ENCODE measurements at regions not wholly inside any gene's neighbourhood (a gene's known extent, or its start where the extent isn't known, plus 50 kb on each side); places are given as distances from the start of the nearest gene placed in this dataset.

GRCh38 chr15:39260391-39260790, 320.5 kb upstream of the THBS1 start:
- no peak overlapping the region for H2AFZ ChIP-seq (ENCODE audit: low read length)
- 83% methylated on average over 1 of the region's 1 CpG; no CpG with 5 or more reads in 1 of the 2 experiments for WGBS, 2 experiments (ENCODE audit: extremely low coverage in 1 of 2, insufficient coverage in 1 of 2, insufficient read length in 1 of 2, insufficient replicate concordance in 2 of 2, low coverage in 1 of 2, low lambda C conversion rate in 2 of 2, missing lambda C conversion rate in 1 of 2)
- no peaks in the 10 kb centered on the region for H3K27me3 ChIP-seq (replicated peaks in 1 of 4; ENCODE audit: control insufficient read depth in 3 of 4, extremely low read depth in 1 of 4, insufficient read depth in 3 of 4, low read length in 3 of 4)

More at GRCh38 chr15:39260391-39260790, 320.5 kb upstream of the THBS1 start:
- Histone ChIP-seq H3K9me3 (ENCODE audit: insufficient read depth in 2 of 2, low read depth in 1 of 2, low read length in 1 of 2) (no peaks in the 10 kb centered on the region), H3K4ac (replicated peaks; ENCODE audit: insufficient read length, low read depth, low read length) (no peak overlapping the region), H4K5ac (ENCODE audit: insufficient read length, low read depth, low read length) (no peak overlapping the region), H3K79me1 (ENCODE audit: low read depth, low read length) (no peaks in the 10 kb centered on the region), H3K23ac (ENCODE audit: insufficient read length) (no peak overlapping the region), H3K56ac (replicated peaks; ENCODE audit: insufficient read length, low read depth, low read length) (no peak overlapping the region), H2BK20ac (ENCODE audit: low read length) (no peak overlapping the region), H2BK15ac (ENCODE audit: low read length) (no peak overlapping the region), H3K4me3 (ENCODE audit: extremely low read depth in 1 of 4, insufficient read depth in 2 of 4, low read depth in 3 of 4, low read length in 4 of 4) (no peak overlapping the region), H3K79me2 (ENCODE audit: control insufficient read depth in 1 of 2, insufficient read depth in 2 of 2, low read length in 2 of 2) (no peaks in the 10 kb centered on the region), H2BK5ac (ENCODE audit: low read depth, low read length) (no peak overlapping the region), H3K18ac (ENCODE audit: extremely low read depth, low read length) (no peak overlapping the region), H3K27ac (ENCODE audit: low read depth, low read length) (no peak overlapping the region), H2BK12ac (ENCODE audit: low read depth, low read length) (no peak overlapping the region), H2BK120ac (replicated peaks; ENCODE audit: low read depth, low read length) (no peak overlapping the region), H4K8ac (ENCODE audit: extremely low read depth, insufficient read depth, low read length) (no peak overlapping the region), H3K4me2 (ENCODE audit: insufficient read depth in 1 of 2, low read depth in 2 of 2, low read length in 2 of 2) (no peak overlapping the region), H3K14ac (ENCODE audit: insufficient read length) (no peak overlapping the region), H3K9ac (replicated peaks in 1 of 4; ENCODE audit: extremely low read depth in 1 of 4, low read depth in 3 of 4, low read length in 3 of 4) (no peak overlapping the region), H3K23me2 (ENCODE audit: low read depth, low read length) (no peaks in the 10 kb centered on the region), H2AK5ac (ENCODE audit: low read depth, low read length) (no peak overlapping the region), H3K36me3 (ENCODE audit: control insufficient read depth in 2 of 4, insufficient read depth in 4 of 4, low read length in 3 of 4) (no peaks in the 10 kb centered on the region), H4K91ac (replicated peaks; ENCODE audit: insufficient read length, low read length) (no peak overlapping the region), H4K20me1 (replicated peaks in 1 of 2; ENCODE audit: control insufficient read depth in 1 of 2, insufficient read depth in 2 of 2, low read length in 2 of 2) (no peaks in the 10 kb centered on the region), H3K4me1 (replicated peaks in 1 of 4; ENCODE audit: control insufficient read depth in 3 of 4, insufficient read depth in 4 of 4, low read length in 3 of 4) (no peaks in the 10 kb centered on the region)
- DNase-seq (ENCODE audit: low read depth in 1 of 2, low spot score in 2 of 2) (no peak), FAIRE-seq (no peak)
- TF ChIP-seq FOSL1 (IDR thresholded peaks at IDR 0.05; ENCODE audit: insufficient read depth, low read depth, low read length) (no peak), MAFK (IDR thresholded peaks at IDR 0.05; ENCODE audit: low read depth, low read length) (no peak), ASH2L (IDR thresholded peaks at IDR 0.05; ENCODE audit: low read length) (no peak), GTF2F1 (IDR thresholded peaks at IDR 0.05; ENCODE audit: borderline replicate concordance, low read depth, low read length) (no peak), SRF (IDR thresholded peaks at IDR 0.05; ENCODE audit: low read depth, low read length) (no peak), HDAC2 (IDR thresholded peaks at IDR 0.05; ENCODE audit: borderline replicate concordance in 1 of 2, low read depth in 2 of 2, low read length in 2 of 2) (no peak), E2F6 (IDR thresholded peaks at IDR 0.05) (no peak), SIRT6 (IDR thresholded peaks at IDR 0.05; ENCODE audit: low read length) (no peak), SP4 (IDR thresholded peaks at IDR 0.05; ENCODE audit: low read length) (no peak), NANOG (IDR thresholded peaks at IDR 0.05; ENCODE audit: insufficient read depth, low read depth, low read length, poor library complexity, severe bottlenecking) (no peak)
- CTCF ChIA-PET (ENCODE audit: partially characterized antibody) = interaction anchor here (0.8 kb wide), 1 partner anchor 568 kb away, joined by 4 read pairs; no protein-coding TSS in a partner anchor
- POLR2A ChIA-PET (ENCODE audit: partially characterized antibody) = no interaction called here
